Kidney (tissue), 13 donors: ENCODE measurements at regions not wholly inside any gene's neighbourhood (a gene's known extent, or its start where the extent isn't known, plus 50 kb on each side); places are given as distances from the start of the nearest gene placed in this dataset.

Experiments
- DNase-seq, 5 donors: peaks; one replicate each; pipeline ENCODE4 v3.0.0-alpha.2; 2013 to 2020
- FAIRE-seq: peaks from 2 replicates; lab custom pipeline; 2012; peaks lifted over from hg19 to GRCh38; lab: Jason Lieb, UNC
- H3K27ac ChIP-seq, 2 donors: one replicate each; pipeline ENCODE4 v1.7.0; 2013; ENCODE audit warnings: low read depth in 2 of 2, low read length in 2 of 2, inconsistent platforms in 1 of 2
- H3K27me3 ChIP-seq: one replicate; pipeline ENCODE4 v1.7.1; 2013; ENCODE audit warnings: low read length, inconsistent platforms; ENCODE audit not compliant: control insufficient read depth, insufficient read depth
- H3K36me3 ChIP-seq, 3 donors: one replicate each; pipeline versions ENCODE4 v1.7.0 to v1.7.1; 2013; ENCODE audit warnings: low read length in 3 of 3, control low read depth in 1 of 3, inconsistent platforms in 1 of 3; ENCODE audit not compliant: insufficient read depth in 3 of 3, control insufficient read depth in 2 of 3
- H3K4me1 ChIP-seq, 3 donors: one replicate each; pipeline versions ENCODE4 v1.7.0 to v1.7.1; 2013; ENCODE audit warnings: low read length in 3 of 3, inconsistent platforms in 1 of 3, low read depth in 1 of 3; ENCODE audit not compliant: control insufficient read depth in 2 of 3, insufficient read depth in 2 of 3
- H3K4me3 ChIP-seq, 3 donors: one replicate each; pipeline versions ENCODE4 v1.7.0 to v1.8.1; 2013; ENCODE audit warnings: low read length in 3 of 3, control low read depth in 1 of 3, inconsistent platforms in 1 of 3
- H3K9ac ChIP-seq, 3 donors: one replicate each; pipeline versions ENCODE4 v1.7.0 to v1.7.1; 2013; ENCODE audit warnings: low read length in 3 of 3, control low read depth in 1 of 3, inconsistent platforms in 1 of 3
- H3K9me3 ChIP-seq, 3 donors: one replicate each; pipeline versions ENCODE4 v1.7.0 to v1.7.1; 2013; ENCODE audit warnings: low read length in 3 of 3, control low read depth in 1 of 3, inconsistent platforms in 1 of 3; ENCODE audit not compliant: control insufficient read depth in 2 of 3, insufficient read depth in 1 of 3
- CTCF ChIP-seq: IDR thresholded peaks from 3 replicates; pipeline ENCODE4 v1.5.1; 2012; ENCODE audit warnings: mild to moderate bottlenecking, moderate library complexity, borderline replicate concordance; ENCODE audit not compliant: insufficient read depth; ENCODE audit errors: extremely low read depth
- intact Hi-C: fragments of 100-400 bp; cut with DNase I; formaldehyde crosslinking; loops from one replicate; pipeline ENCODE4 v1.11.1; 2022
- donor health status: control.
- donor health status: control.
- donor health status: control.
- donor health status: control.
- donor health status: control.
- donor health status: DM: yes; HTN: yes; CAD: no.
- donor health status: Normal renal cell carcinoma (clear cell type).

GRCh38 chr21:35633501-35633900, 426.8 kb downstream of the SETD4 start:
- Histone ChIP-seq H3K36me3 (no peaks in the 10 kb centered on the region), H3K9me3 (no peaks in the 10 kb centered on the region), H3K9ac (no peak overlapping the region), H3K27ac (no peak overlapping the region), H3K4me1 (no peaks in the 10 kb centered on the region), H3K4me3 (no peak overlapping the region), H3K27me3 (no peaks in the 10 kb centered on the region)
- TF ChIP-seq CTCF = no peak
- DNase-seq = no peak
- intact Hi-C loops = no loop called here
- FAIRE-seq = no peak

GRCh38 chr21:35632711-35633110, 427.6 kb downstream of the SETD4 start:
- TF ChIP-seq CTCF = no peak
- H3K9ac ChIP-seq = no peak overlapping the region
- intact Hi-C loops = no loop called here
- no peak for FAIRE-seq
- DNase-seq = no peak
- no peaks in the 10 kb centered on the region for H3K4me1 ChIP-seq
- H3K27ac ChIP-seq = no peak overlapping the region
- no peak overlapping the region for H3K4me3 ChIP-seq
- no peaks in the 10 kb centered on the region for H3K27me3 ChIP-seq
- H3K9me3 ChIP-seq = no peaks in the 10 kb centered on the region
- no peaks in the 10 kb centered on the region for H3K36me3 ChIP-seq

- Histone ChIP-seq H3K27ac (no peak overlapping the region), H3K9me3 (no peaks in the 10 kb centered on the region), H3K4me1 (no peaks in the 10 kb centered on the region), H3K4me3 (no peak overlapping the region), H3K36me3 (no peaks in the 10 kb centered on the region), H3K27me3 (no peaks in the 10 kb centered on the region), H3K9ac (no peak overlapping the region)
- intact Hi-C loops = no loop called here
- FAIRE-seq = no peak
- TF ChIP-seq CTCF = no peak
- DNase-seq = no peak
Measured at GRCh38 chr21:35628316-35628715, 432.0 kb downstream of the SETD4 start.

GRCh38 chr21:35627462-35627861, 432.9 kb downstream of the SETD4 start:
- Histone ChIP-seq H3K27ac (no peak overlapping the region), H3K4me1 (no peaks in the 10 kb centered on the region)
- intact Hi-C loops = no loop called here

More at GRCh38 chr21:35627462-35627861, 432.9 kb downstream of the SETD4 start:
- FAIRE-seq = no peak
- H3K9ac ChIP-seq = no peak overlapping the region
- no peak for TF ChIP-seq CTCF
- no peaks in the 10 kb centered on the region for H3K9me3 ChIP-seq
- DNase-seq = no peak
- H3K36me3 ChIP-seq = no peaks in the 10 kb centered on the region
- no peaks in the 10 kb centered on the region for H3K27me3 ChIP-seq
- H3K4me3 ChIP-seq = no peak overlapping the region
